Neural cell (in vitro differentiated cells): ENCODE measurements at regions not wholly inside any gene's neighbourhood (a gene's known extent, or its start where the extent isn't known, plus 50 kb on each side); places are given as distances from the start of the nearest gene placed in this dataset.

Source experiments
- EP300 ChIP-seq: fragments of 450-650 bp; conservative IDR thresholded peaks from 2 replicates; pipeline ENCODE4 v1.6.1; 2014; ENCODE audit warnings: antibody characterized with exemption, mild to moderate bottlenecking, moderate library complexity; ENCODE audit not compliant: poor library complexity, severe bottlenecking
- EZH2 ChIP-seq: fragments of 200-600, 300-800 bp; shearing (Covaris generic), sonication (generic); IDR thresholded peaks from 2 replicates; pipeline ENCODE4 v1.6.1; 2014; ENCODE audit warnings: antibody characterized with exemption, low read length, borderline replicate concordance, mild to moderate bottlenecking; ENCODE audit not compliant: insufficient read depth, poor library complexity, severe bottlenecking
- POLR2AphosphoS5 ChIP-seq: IDR thresholded peaks from 2 replicates; pipeline ENCODE4 v1.6.1; 2012
- RAD21 ChIP-seq: fragments of 450-650 bp; conservative IDR thresholded peaks from 2 replicates; pipeline ENCODE4 v1.6.1; 2014; ENCODE audit warnings: antibody characterized with exemption, mild to moderate bottlenecking, moderate library complexity
- SMC3 ChIP-seq: fragments of 450-650 bp; conservative IDR thresholded peaks from 2 replicates; pipeline ENCODE4 v1.6.1; 2014; ENCODE audit warnings: antibody characterized with exemption, mild to moderate bottlenecking, moderate library complexity; ENCODE audit not compliant: poor library complexity
- TF ChIP-seq, protein P1 (sequence below): fragments of 450-650 bp; IDR thresholded peaks from 2 replicates; pipeline ENCODE4 v1.5.1; 2014; ENCODE audit warnings: antibody characterized with exemption, mild to moderate bottlenecking, moderate library complexity; ENCODE audit not compliant: poor library complexity, severe bottlenecking

- TF ChIP-seq, protein P1, sequence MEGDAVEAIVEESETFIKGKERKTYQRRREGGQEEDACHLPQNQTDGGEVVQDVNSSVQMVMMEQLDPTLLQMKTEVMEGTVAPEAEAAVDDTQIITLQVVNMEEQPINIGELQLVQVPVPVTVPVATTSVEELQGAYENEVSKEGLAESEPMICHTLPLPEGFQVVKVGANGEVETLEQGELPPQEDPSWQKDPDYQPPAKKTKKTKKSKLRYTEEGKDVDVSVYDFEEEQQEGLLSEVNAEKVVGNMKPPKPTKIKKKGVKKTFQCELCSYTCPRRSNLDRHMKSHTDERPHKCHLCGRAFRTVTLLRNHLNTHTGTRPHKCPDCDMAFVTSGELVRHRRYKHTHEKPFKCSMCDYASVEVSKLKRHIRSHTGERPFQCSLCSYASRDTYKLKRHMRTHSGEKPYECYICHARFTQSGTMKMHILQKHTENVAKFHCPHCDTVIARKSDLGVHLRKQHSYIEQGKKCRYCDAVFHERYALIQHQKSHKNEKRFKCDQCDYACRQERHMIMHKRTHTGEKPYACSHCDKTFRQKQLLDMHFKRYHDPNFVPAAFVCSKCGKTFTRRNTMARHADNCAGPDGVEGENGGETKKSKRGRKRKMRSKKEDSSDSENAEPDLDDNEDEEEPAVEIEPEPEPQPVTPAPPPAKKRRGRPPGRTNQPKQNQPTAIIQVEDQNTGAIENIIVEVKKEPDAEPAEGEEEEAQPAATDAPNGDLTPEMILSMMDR, result no peak
- TF ChIP-seq EP300 (no peak), EZH2 (no peak), POLR2AphosphoS5 (no peak), SMC3 (no peak), RAD21 (no peak)
Observed at GRCh38 chr12:124372831-124373230, 77.9 kb downstream of the RFLNA start.
